H1 (cell line): ENCODE measurements at regions not wholly inside any gene's neighbourhood (a gene's known extent, or its start where the extent isn't known, plus 50 kb on each side); places are given as distances from the start of the nearest gene placed in this dataset.

Source experiments
- CTCF ChIA-PET: fragments of 300-600 bp; sonication (Branson Sonifier 250); formaldehyde crosslinking; loops from one replicate; lab custom pipeline; 2021; ENCODE audit not compliant: partially characterized antibody; lab: Charles Lee
- POLR2A ChIA-PET: fragments of 300-600 bp; sonication (Branson Sonifier 250); formaldehyde crosslinking; loops from one replicate; lab custom pipeline; 2021; ENCODE audit warnings: inconsistent platforms; ENCODE audit not compliant: partially characterized antibody; lab: Charles Lee
- DNase-seq, 2 experiments: peaks; one replicate each; pipeline versions ENCODE4 v3.0.0 to v3.0.0-alpha.2; 2010 to 2022; ENCODE audit warnings: low spot score in 2 of 2, low read depth in 1 of 2, mixed read lengths in 1 of 2
- FAIRE-seq: peaks from 2 replicates; lab custom pipeline; 2011; peaks lifted over from hg19 to GRCh38; lab: Jason Lieb, UNC
- H2AFZ ChIP-seq: 2 replicates; pipeline ENCODE4 v1.8.1; 2012; ENCODE audit warnings: low read length, inconsistent platforms
- H2AK5ac ChIP-seq: 2 replicates; pipeline ENCODE4 v1.6.1; 2013; ENCODE audit warnings: low read depth, low read length
- H2BK120ac ChIP-seq: replicated peaks from 2 replicates; pipeline ENCODE3; 2013; ENCODE audit warnings: low read depth, low read length, inconsistent platforms
- H2BK12ac ChIP-seq: 2 replicates; pipeline ENCODE4 v1.6.1; 2013; ENCODE audit warnings: low read depth, low read length
- H2BK15ac ChIP-seq: 2 replicates; pipeline ENCODE4 v1.6.1; 2013; ENCODE audit warnings: low read length
- H2BK20ac ChIP-seq: 2 replicates; pipeline ENCODE4 v1.6.1; 2013; ENCODE audit warnings: low read length
- H2BK5ac ChIP-seq: 2 replicates; pipeline ENCODE4 v1.6.1; 2013; ENCODE audit warnings: low read depth, low read length
- H3K14ac ChIP-seq: 2 replicates; pipeline ENCODE4 v1.6.1; 2013; ENCODE audit warnings: inconsistent platforms; ENCODE audit not compliant: insufficient read length
- H3K18ac ChIP-seq: 2 replicates; pipeline ENCODE4 v1.6.1; 2013; ENCODE audit warnings: low read length; ENCODE audit errors: extremely low read depth
- H3K23ac ChIP-seq: 2 replicates; pipeline ENCODE4 v1.6.1; 2013; ENCODE audit warnings: inconsistent platforms; ENCODE audit not compliant: insufficient read length
- H3K23me2 ChIP-seq: 2 replicates; pipeline ENCODE4 v1.6.1; 2013; ENCODE audit warnings: low read depth, low read length
- H3K27ac ChIP-seq: 2 replicates; pipeline ENCODE4 v1.6.1; 2011; ENCODE audit warnings: low read depth, low read length, inconsistent platforms
- H3K27me3 ChIP-seq, 4 experiments: replicated peaks in 1 of 4; 1 replicate in 1 of 4; 2 replicates in 3 of 4; pipeline versions ENCODE4 v1.6.1 to v1.8.1; 2011 to 2013; ENCODE audit warnings: low read length in 3 of 4, mild to moderate bottlenecking in 3 of 4, inconsistent platforms in 2 of 4, mixed read lengths in 2 of 4, moderate library complexity in 1 of 4; ENCODE audit not compliant: control insufficient read depth in 3 of 4, insufficient read depth in 3 of 4; ENCODE audit errors: extremely low read depth in 1 of 4
- H3K36me3 ChIP-seq, 4 experiments: 2 replicates each; pipeline versions ENCODE4 v1.6.1 to v1.8.1; 2011 to 2013; ENCODE audit warnings: mild to moderate bottlenecking in 4 of 4, low read length in 3 of 4, moderate library complexity in 2 of 4, control low read depth in 1 of 4, inconsistent platforms in 1 of 4; ENCODE audit not compliant: insufficient read depth in 4 of 4, control insufficient read depth in 2 of 4
- H3K4ac ChIP-seq: replicated peaks from 2 replicates; pipeline ENCODE3; 2013; ENCODE audit warnings: low read length, low read depth, mixed read lengths, inconsistent platforms; ENCODE audit not compliant: insufficient read length
- H3K4me1 ChIP-seq, 4 experiments: replicated peaks in 1 of 4; 1 replicate in 1 of 4; 2 replicates in 3 of 4; pipeline versions ENCODE4 v1.6.1 to v1.8.1; 2011 to 2013; ENCODE audit warnings: low read length in 3 of 4, inconsistent platforms in 2 of 4, mixed read lengths in 1 of 4; ENCODE audit not compliant: insufficient read depth in 4 of 4, control insufficient read depth in 3 of 4
- H3K4me2 ChIP-seq, 2 experiments: 2 replicates each; pipeline versions ENCODE4 v1.6.1 to v1.8.1; 2011 to 2013; ENCODE audit warnings: low read depth in 2 of 2, low read length in 2 of 2, control low read depth in 1 of 2, inconsistent platforms in 1 of 2, mild to moderate bottlenecking in 1 of 2; ENCODE audit not compliant: insufficient read depth in 1 of 2
- H3K4me3 ChIP-seq, 4 experiments: fragments of 200-600, 300-600 bp in 1 of 4; sonication (generic), shearing (Covaris generic), sonication (Bioruptor Twin) in 1 of 4; 2 replicates each; pipeline versions ENCODE4 v1.5.1 to v1.8.1; 2011 to 2016; ENCODE audit warnings: low read length in 4 of 4, low read depth in 3 of 4, control low read depth in 2 of 4, inconsistent platforms in 2 of 4, mild to moderate bottlenecking in 2 of 4, mixed read lengths in 1 of 4, moderate library complexity in 1 of 4; ENCODE audit not compliant: insufficient read depth in 2 of 4; ENCODE audit errors: extremely low read depth in 1 of 4
- H3K56ac ChIP-seq: replicated peaks from 2 replicates; pipeline ENCODE3; 2013; ENCODE audit warnings: low read depth, mild to moderate bottlenecking, mixed read lengths, low read length, inconsistent platforms; ENCODE audit not compliant: insufficient read length
- H3K79me1 ChIP-seq: 2 replicates; pipeline ENCODE4 v1.6.1; 2013; ENCODE audit warnings: low read depth, low read length, control low read depth
- H3K79me2 ChIP-seq, 2 experiments: 2 replicates each; pipeline versions ENCODE4 v1.6.1 to v1.8.1; 2012 to 2013; ENCODE audit warnings: low read length in 2 of 2, mild to moderate bottlenecking in 2 of 2, inconsistent platforms in 1 of 2; ENCODE audit not compliant: insufficient read depth in 2 of 2, control insufficient read depth in 1 of 2
- H3K9ac ChIP-seq, 4 experiments: replicated peaks in 1 of 4; 1 replicate in 1 of 4; 2 replicates in 3 of 4; pipeline versions ENCODE4 v1.6.1 to v1.8.1; 2011 to 2013; ENCODE audit warnings: low read depth in 3 of 4, low read length in 3 of 4, control low read depth in 2 of 4, mild to moderate bottlenecking in 2 of 4, moderate library complexity in 2 of 4, inconsistent platforms in 1 of 4; ENCODE audit errors: extremely low read depth in 1 of 4
- H3K9me3 ChIP-seq, 2 experiments: 2 replicates each; pipeline versions ENCODE4 v1.6.1 to v1.8.1; 2012 to 2013; ENCODE audit warnings: mild to moderate bottlenecking in 2 of 2, moderate library complexity in 2 of 2, control low read depth in 1 of 2, inconsistent platforms in 1 of 2, low read depth in 1 of 2, low read length in 1 of 2, mixed read lengths in 1 of 2; ENCODE audit not compliant: insufficient read depth in 2 of 2
- H4K20me1 ChIP-seq, 2 experiments: replicated peaks in 1 of 2; 2 replicates each; pipeline versions ENCODE3 to v1.8.1; 2011 to 2013; ENCODE audit warnings: inconsistent platforms in 2 of 2, low read length in 2 of 2, mild to moderate bottlenecking in 1 of 2; ENCODE audit not compliant: insufficient read depth in 2 of 2, control insufficient read depth in 1 of 2
- H4K5ac ChIP-seq: 2 replicates; pipeline ENCODE4 v1.6.1; 2013; ENCODE audit warnings: low read length, low read depth, mixed read lengths, inconsistent platforms; ENCODE audit not compliant: insufficient read length
- H4K8ac ChIP-seq: 2 replicates; pipeline ENCODE4 v1.8.0; 2013; ENCODE audit warnings: mild to moderate bottlenecking, moderate library complexity, low read length, inconsistent platforms; ENCODE audit not compliant: insufficient read depth; ENCODE audit errors: extremely low read depth
- H4K91ac ChIP-seq: replicated peaks from 2 replicates; pipeline ENCODE3; 2013; ENCODE audit warnings: low read length, mixed read lengths, inconsistent platforms; ENCODE audit not compliant: insufficient read length
- CREB1 ChIP-seq: IDR thresholded peaks from 2 replicates; pipeline ENCODE4 v1.6.1; 2012; ENCODE audit warnings: inconsistent platforms
- GABPA ChIP-seq: IDR thresholded peaks from 2 replicates; pipeline ENCODE4 v1.6.1; 2011; ENCODE audit warnings: mild to moderate bottlenecking, low read length, moderate library complexity, borderline replicate concordance; ENCODE audit not compliant: insufficient read depth
- HDAC2 ChIP-seq, 2 experiments: fragments of 300-600 bp in 1 of 2; sonication (generic) in 1 of 2; IDR thresholded peaks; 2 replicates each; pipeline ENCODE4 v1.6.1; 2011 to 2012; ENCODE audit warnings: low read depth in 2 of 2, low read length in 2 of 2, mild to moderate bottlenecking in 2 of 2, moderate library complexity in 2 of 2, borderline replicate concordance in 1 of 2, inconsistent platforms in 1 of 2
- NRF1 ChIP-seq: IDR thresholded peaks from 2 replicates; pipeline ENCODE4 v1.6.1; 2011; ENCODE audit warnings: mild to moderate bottlenecking, low read depth, low read length, improper control_type of control experiment
- POLR2AphosphoS5 ChIP-seq: IDR thresholded peaks from 2 replicates; pipeline ENCODE4 v1.6.1; 2011; ENCODE audit warnings: low read depth, low read length
- POU5F1 ChIP-seq: IDR thresholded peaks from 2 replicates; pipeline ENCODE4 v1.6.1; 2011; ENCODE audit warnings: low read depth, mild to moderate bottlenecking, low read length, moderate library complexity
- RNF2 ChIP-seq: fragments of 200-900, 300-1000 bp; sonication (generic); IDR thresholded peaks from 2 replicates; pipeline ENCODE4 v1.7.1; 2016; ENCODE audit warnings: borderline replicate concordance, low read depth, mild to moderate bottlenecking, antibody characterized with exemption, low read length; ENCODE audit not compliant: poor library complexity, severe bottlenecking; ENCODE audit errors: missing control alignments
- SP2 ChIP-seq: IDR thresholded peaks from 2 replicates; pipeline ENCODE4 v1.6.1; 2012; ENCODE audit warnings: mild to moderate bottlenecking, low read length, inconsistent platforms
- SUZ12 ChIP-seq: fragments of 200-600 bp; sonication (generic); IDR thresholded peaks from 2 replicates; pipeline ENCODE4 v1.6.1; 2012; ENCODE audit warnings: mild to moderate bottlenecking, inconsistent platforms, low read length, moderate library complexity, mixed read lengths
- TEAD4 ChIP-seq: IDR thresholded peaks from 2 replicates; pipeline ENCODE4 v1.6.1; 2012; ENCODE audit warnings: low read depth, low read length, inconsistent platforms, mixed read lengths
- WGBS, 2 experiments: shearing (Covaris generic) in 1 of 2; methylation state at CpG; one replicate each; pipeline versions ENCODE4 v1.1.6 to v1.1.7; 2013 to 2015; ENCODE audit warnings: low lambda C conversion rate in 2 of 2, mixed read lengths in 2 of 2, inconsistent platforms in 1 of 2, low coverage in 1 of 2, missing lambda C conversion rate in 1 of 2; ENCODE audit not compliant: insufficient replicate concordance in 2 of 2, insufficient coverage in 1 of 2, insufficient read length in 1 of 2; ENCODE audit errors: extremely low coverage in 1 of 2, missing lambda C conversion rate in 1 of 2; 5-methylcytosine and 5-hydroxymethylcytosine counted together

- no peak overlapping the region for H3K18ac ChIP-seq
- CTCF ChIA-PET = interaction anchor here (0.8 kb wide), 1 partner anchor 197 kb away, joined by 3 read pairs; no protein-coding TSS in a partner anchor
- no peaks in the 10 kb centered on the region for H3K79me1 ChIP-seq
- H2BK12ac ChIP-seq = no peak overlapping the region
- H4K5ac ChIP-seq = no peak overlapping the region
- H3K4me3 ChIP-seq = no peak overlapping the region
- FAIRE-seq = no peak
- no peak overlapping the region for H3K27ac ChIP-seq
- H2BK20ac ChIP-seq = no peak overlapping the region
- no peak overlapping the region for H2BK15ac ChIP-seq
- H2AK5ac ChIP-seq = no peak overlapping the region
- no peak for DNase-seq
- no peak overlapping the region for H3K4me2 ChIP-seq
- H4K8ac ChIP-seq = no peak overlapping the region
- H3K23ac ChIP-seq = no peak overlapping the region
- POLR2A ChIA-PET = no interaction called here
- no peaks in the 10 kb centered on the region for H3K27me3 ChIP-seq
- peaks cover 4% of the 10 kb centered on the region in 2 experiments; a peak in 2 of 4 replicates for H3K9me3 ChIP-seq
- H3K4ac ChIP-seq = no peak overlapping the region
- no peak for TF ChIP-seq RNF2
- TF ChIP-seq NRF1 = no peak
- TF ChIP-seq POU5F1 = no peak
- TF ChIP-seq POLR2AphosphoS5 = no peak
- TF ChIP-seq HDAC2 (IDR thresholded peaks at IDR 0.05; ENCODE audit: borderline replicate concordance in 1 of 2, low read depth in 2 of 2, low read length in 2 of 2) = no peak
- no peak for TF ChIP-seq GABPA
- TF ChIP-seq TEAD4 = no peak
- TF ChIP-seq CREB1 = no peak
- TF ChIP-seq SUZ12 = no peak
- no peak for TF ChIP-seq SP2
- H3K4me1 ChIP-seq = peaks cover 0 to 12% (median 3%) of the 10 kb centered on the region in 4 experiments; a peak in 5 of 7 replicates
- no peak overlapping the region for H4K91ac ChIP-seq
- H2AFZ ChIP-seq = no peak overlapping the region
- no peaks in the 10 kb centered on the region for H3K79me2 ChIP-seq
- no peak overlapping the region for H3K14ac ChIP-seq
- no peak overlapping the region for H2BK120ac ChIP-seq
- H2BK5ac ChIP-seq = no peak overlapping the region
- no peak overlapping the region for H3K56ac ChIP-seq
- no peaks in the 10 kb centered on the region for H3K23me2 ChIP-seq
- 89% methylated on average over 3 of the region's 3 CpGs; no CpG with 5 or more reads in 1 of the 2 experiments for WGBS, 2 experiments
- H4K20me1 ChIP-seq = no peaks in the 10 kb centered on the region
- H3K9ac ChIP-seq = no peak overlapping the region
- no peaks in the 10 kb centered on the region for H3K36me3 ChIP-seq
Observed at GRCh38 chr2:118750959-118751565, 96.4 kb downstream of the EN1 start.
